SK-N-SH treated with all-trans-retinoic acid at 6 μM for 48 hours (cell line): ENCODE measurements at regions not wholly inside any gene's neighbourhood (a gene's known extent, or its start where the extent isn't known, plus 50 kb on each side); places are given as distances from the start of the nearest gene placed in this dataset.

Source experiments
- ATAC-seq: fragments of 200-7000 bp; cut with Tn5 transposase; 3 replicates; pipeline ENCODE4 v1.9.1; 2020; ENCODE audit warnings: mild to moderate bottlenecking, moderate library complexity
- ARNTL ChIP-seq: fragments of 450-650 bp; formaldehyde crosslinking; IDR thresholded peaks from 2 replicates; pipeline ENCODE4 v1.5.0; 2020; ENCODE audit warnings: low read depth, mild to moderate bottlenecking, moderate library complexity, borderline replicate concordance
- BACH2 ChIP-seq: fragments of 250-450 bp; sonication (Bioruptor Pico); IDR thresholded peaks from 2 replicates; pipeline ENCODE4 v1.9.0; 2021; ENCODE audit warnings: mild to moderate bottlenecking, borderline replicate concordance
- CREB5 ChIP-seq: fragments of 250-450 bp; sonication (Bioruptor Pico); IDR thresholded peaks from 2 replicates; pipeline ENCODE4 v1.5.1; 2020; ENCODE audit warnings: low read depth, mild to moderate bottlenecking, moderate library complexity
- CSDC2 ChIP-seq: fragments of 250-450 bp; sonication (Bioruptor Pico); IDR thresholded peaks from 2 replicates; pipeline ENCODE4 v1.5.0; 2020; ENCODE audit warnings: mild to moderate bottlenecking, moderate library complexity
- GLIS3 ChIP-seq: fragments of 250-450 bp; sonication (Bioruptor Pico); IDR thresholded peaks from 2 replicates; pipeline ENCODE4 v1.5.0; 2020; ENCODE audit warnings: mild to moderate bottlenecking, moderate library complexity
- ISL1 ChIP-seq: fragments of 250-450 bp; sonication (Bioruptor Pico); IDR thresholded peaks from 2 replicates; pipeline ENCODE4 v2.1.2; 2022; ENCODE audit warnings: mild to moderate bottlenecking, moderate library complexity
- PATZ1 ChIP-seq: fragments of 250-450 bp; sonication (Bioruptor Pico); IDR thresholded peaks from 2 replicates; pipeline ENCODE4 v1.8.0; 2020; ENCODE audit warnings: mild to moderate bottlenecking, moderate library complexity, borderline replicate concordance
- POU6F1 ChIP-seq: fragments of 250-450 bp; sonication (Bioruptor Pico); IDR thresholded peaks from 2 replicates; pipeline ENCODE4 v1.8.0; 2021; ENCODE audit warnings: low read depth, mild to moderate bottlenecking, moderate library complexity, borderline replicate concordance
- PPARA ChIP-seq: fragments of 250-450 bp; sonication (Bioruptor Pico); IDR thresholded peaks from 2 replicates; pipeline ENCODE4 v1.5.0; 2020; ENCODE audit warnings: mild to moderate bottlenecking, borderline replicate concordance
- TCF4 ChIP-seq: fragments of 250-450 bp; sonication (Bioruptor Pico); IDR thresholded peaks from 2 replicates; pipeline ENCODE4 v1.8.0; 2021; ENCODE audit warnings: mild to moderate bottlenecking, moderate library complexity, borderline replicate concordance
- TOX ChIP-seq: fragments of 250-450 bp; sonication (Bioruptor Pico); IDR thresholded peaks from 2 replicates; pipeline ENCODE4 v1.8.0; 2021; ENCODE audit warnings: mild to moderate bottlenecking, moderate library complexity, borderline replicate concordance
- TSHZ2 ChIP-seq: fragments of 250-450 bp; sonication (Bioruptor Pico); IDR thresholded peaks from 2 replicates; pipeline ENCODE4 v1.5.0; 2020; ENCODE audit warnings: mild to moderate bottlenecking, moderate library complexity
- ZFP30 ChIP-seq: fragments of 450-650 bp; formaldehyde crosslinking; IDR thresholded peaks from 2 replicates; pipeline ENCODE4 v1.5.0; 2022; ENCODE audit warnings: mild to moderate bottlenecking, moderate library complexity
- ZNF565 ChIP-seq: fragments of 450-650 bp; formaldehyde crosslinking; conservative IDR thresholded peaks from 2 replicates; pipeline ENCODE4 v1.5.0; 2020; ENCODE audit warnings: low read depth, mild to moderate bottlenecking, moderate library complexity
- ZNF70 ChIP-seq: fragments of 450-650 bp; formaldehyde crosslinking; IDR thresholded peaks from 2 replicates; pipeline ENCODE4 v1.5.0; 2020; ENCODE audit warnings: mild to moderate bottlenecking, moderate library complexity
- ZNF8 ChIP-seq: fragments of 450-650 bp; formaldehyde crosslinking; IDR thresholded peaks from 2 replicates; pipeline ENCODE4 v1.5.0; 2020; ENCODE audit warnings: mild to moderate bottlenecking, moderate library complexity

- TF ChIP-seq ARNTL (CRISPR knock-in tag), result no peak
- TF ChIP-seq PATZ1, result no peak
- TF ChIP-seq ZNF8 (CRISPR knock-in tag), result no peak
- no peak for TF ChIP-seq TOX (CRISPR knock-in tag)
- no peak for TF ChIP-seq ZFP30
- no peak for TF ChIP-seq TSHZ2 (CRISPR knock-in tag)
- TF ChIP-seq PPARA (CRISPR knock-in tag), result no peak
- TF ChIP-seq POU6F1 (CRISPR knock-in tag), result no peak
- no peak for ATAC-seq
These were observed 545.6 kb downstream of the ACTL7B start for GRCh38 chr9:108310202-108310601.

GRCh38 chr9:108300306-108301287 lies 555.2 kb downstream of the ACTL7B start:
- ATAC-seq, result no peak
- TF ChIP-seq ZNF8 (CRISPR knock-in tag), result no peak
- TF ChIP-seq BACH2, result no peak
- TF ChIP-seq POU6F1 (CRISPR knock-in tag), result no peak
- no peak for TF ChIP-seq CREB5 (CRISPR knock-in tag)
- TF ChIP-seq TSHZ2 (CRISPR knock-in tag), result no peak
- no peak for TF ChIP-seq CSDC2
- TF ChIP-seq ZFP30, result no peak
- no peak for TF ChIP-seq TOX (CRISPR knock-in tag)
- no peak for TF ChIP-seq ISL1
- no peak for TF ChIP-seq GLIS3
- TF ChIP-seq ZNF70, result no peak
- no peak for TF ChIP-seq ARNTL (CRISPR knock-in tag)
- TF ChIP-seq ZNF565 (CRISPR knock-in tag), result no peak
- no peak for TF ChIP-seq PATZ1
- TF ChIP-seq TCF4 (CRISPR knock-in tag), result no peak
- TF ChIP-seq PPARA (CRISPR knock-in tag), result no peak
